GDM1 (cell line): ENCODE measurements at regions not wholly inside any gene's neighbourhood (a gene's known extent, or its start where the extent isn't known, plus 50 kb on each side); places are given as distances from the start of the nearest gene placed in this dataset.
A peak's percentile ranks its signal among the peaks of the same experiment; 100 is the strongest.
"Not testable (repeated sequence)": the region's sequence is repeated elsewhere in the genome, so short reads cannot be mapped to it uniquely, and the experiment has no call there.

Experiments
- DNase-seq: peaks from one replicate; lab custom pipeline; 2025; lab: John Stamatoyannopoulos, UW

GRCh38 chr3:137116619-137117018 is 158.8 kb downstream of the IL20RB start:
- DNase-seq, result no peak

GRCh38 chr3:137121704-137122314 is 164.0 kb downstream of the IL20RB start:
- peak; percentile 8 for DNase-seq

GRCh38 chr3:137131081-137131480 is 173.3 kb downstream of the IL20RB start:
- DNase-seq, result no peak

- DNase-seq, result no peak
Observed at GRCh38 chr3:137134431-137134830, 176.6 kb downstream of the IL20RB start.

GRCh38 chr3:137148406-137148805 is 190.6 kb downstream of the IL20RB start:
- no peak for DNase-seq

GRCh38 chr3:137148917-137149316 is 191.1 kb downstream of the IL20RB start:
- no peak for DNase-seq

- no peak for DNase-seq
Observed at GRCh38 chr3:137150825-137151224, 193.0 kb downstream of the IL20RB start.

- DNase-seq, result not testable (repeated sequence)
Observed at GRCh38 chr3:137153046-137153445, 195.3 kb downstream of the IL20RB start.

GRCh38 chr3:137163241-137163871 is 205.6 kb downstream of the IL20RB start:
- no peak for DNase-seq

GRCh38 chr3:137163958-137164357 is 206.2 kb downstream of the IL20RB start:
- no peak for DNase-seq

- DNase-seq, result no peak
Observed at GRCh38 chr3:137165117-137165806, 207.5 kb downstream of the IL20RB start.

- DNase-seq, result no peak
Observed at GRCh38 chr3:137171834-137172603, 214.2 kb downstream of the IL20RB start.

- no peak for DNase-seq
Observed at GRCh38 chr3:137172728-137173127, 214.9 kb downstream of the IL20RB start.

GRCh38 chr3:137174514-137174913 is 216.7 kb downstream of the IL20RB start:
- no peak for DNase-seq

GRCh38 chr3:137180220-137180619 is 222.4 kb downstream of the IL20RB start:
- DNase-seq, result no peak

GRCh38 chr3:137191133-137191923 is 233.5 kb downstream of the IL20RB start:
- no peak for DNase-seq

- no peak for DNase-seq
Observed at GRCh38 chr3:137191951-137192350, 234.2 kb downstream of the IL20RB start.

GRCh38 chr3:137194301-137194700 is 236.5 kb downstream of the IL20RB start:
- no peak for DNase-seq

GRCh38 chr3:137198374-137198773 is 240.6 kb downstream of the IL20RB start:
- DNase-seq, result not testable (repeated sequence)

GRCh38 chr3:137199678-137200077 is 241.9 kb downstream of the IL20RB start:
- DNase-seq, result no peak

- DNase-seq, result no peak
Observed at GRCh38 chr3:137201066-137201465, 243.3 kb downstream of the IL20RB start.

GRCh38 chr3:137202941-137203340 is 245.2 kb downstream of the IL20RB start:
- DNase-seq, result no peak
